SU-DHL-6 (cell line): ENCODE measurements at regions not wholly inside any gene's neighbourhood (a gene's known extent, or its start where the extent isn't known, plus 50 kb on each side); places are given as distances from the start of the nearest gene placed in this dataset.

Experiments
- H2AFZ ChIP-seq: fragments of 200-600 bp; sonication (generic); 2 replicates; pipeline ENCODE4 v1.6.1; 2014; ENCODE audit warnings: low read depth, mild to moderate bottlenecking, moderate library complexity, mixed read lengths, antibody characterized with exemption, low read length; ENCODE audit not compliant: severe bottlenecking
- H3F3A ChIP-seq: fragments of 200-600 bp; shearing (Covaris generic); 2 replicates; pipeline ENCODE4 v1.6.0; 2016; ENCODE audit warnings: antibody characterized with exemption, mild to moderate bottlenecking; ENCODE audit not compliant: insufficient read depth
- H3K27ac ChIP-seq: fragments of 200-600 bp; sonication (generic); 2 replicates; pipeline ENCODE4 v1.5.1; 2016; ENCODE audit warnings: low read depth, mild to moderate bottlenecking, low read length, moderate library complexity, mixed read lengths
- H3K27me3 ChIP-seq: fragments of 200-600 bp; sonication (generic), shearing (Covaris generic); 2 replicates; pipeline ENCODE4 v1.6.0; 2014; ENCODE audit warnings: mild to moderate bottlenecking, low read length
- H3K36me3 ChIP-seq: fragments of 200-600 bp; sonication (generic); 2 replicates; pipeline ENCODE4 v1.6.1; 2014; ENCODE audit warnings: mild to moderate bottlenecking, low read length, mixed read lengths
- H3K4me2 ChIP-seq: fragments of 300-600, 200-600 bp; shearing (Covaris generic), sonication (generic); 2 replicates; pipeline ENCODE4 v1.6.0; 2014; ENCODE audit warnings: low read length, low read depth, mild to moderate bottlenecking; ENCODE audit not compliant: poor library complexity, severe bottlenecking
- H3K4me3 ChIP-seq: fragments of 200-600 bp; sonication (generic); 2 replicates; pipeline ENCODE4 v1.5.1; 2014; ENCODE audit warnings: antibody characterized with exemption, low read length, mild to moderate bottlenecking, mixed read lengths; ENCODE audit not compliant: insufficient read depth, poor library complexity, severe bottlenecking
- H3K79me2 ChIP-seq: fragments of 200-600 bp; sonication (generic); 2 replicates; pipeline ENCODE4 v1.6.1; 2014; ENCODE audit warnings: mild to moderate bottlenecking, low read length, moderate library complexity; ENCODE audit not compliant: insufficient read depth
- H3K9ac ChIP-seq: fragments of 200-600 bp; sonication (generic); 2 replicates; pipeline ENCODE4 v1.7.0; 2014; ENCODE audit warnings: mild to moderate bottlenecking, low read length
- H3K9me2 ChIP-seq: fragments of 200-600 bp; sonication (generic); replicated peaks from 2 replicates; pipeline ENCODE4 v1.6.1; 2014; ENCODE audit warnings: low read length; ENCODE audit not compliant: insufficient read depth
- H3K9me3 ChIP-seq: fragments of 200-600 bp; sonication (generic); 2 replicates; pipeline ENCODE4 v1.6.1; 2014; ENCODE audit warnings: low read length, mixed read lengths; ENCODE audit not compliant: insufficient read depth
- H4K20me1 ChIP-seq: fragments of 200-600 bp; sonication (generic); 2 replicates; pipeline ENCODE4 v1.6.1; 2014; ENCODE audit warnings: low read depth, mild to moderate bottlenecking, antibody characterized with exemption, low read length, moderate library complexity, mixed read lengths
- CTCF ChIP-seq: fragments of 200-600 bp; sonication (generic); IDR thresholded peaks from one replicate; pipeline ENCODE4 v1.5.1; 2017; ENCODE audit warnings: antibody characterized with exemption, mild to moderate bottlenecking, low read length, moderate library complexity; ENCODE audit not compliant: insufficient read depth, poor library complexity, severe bottlenecking
- EZH2phosphoT487 ChIP-seq: fragments of 200-600 bp; sonication (generic), shearing (Covaris generic); conservative IDR thresholded peaks from 2 replicates; pipeline ENCODE4 v1.6.1; 2018; ENCODE audit warnings: mild to moderate bottlenecking, antibody characterized with exemption, low read length, moderate library complexity, mixed read lengths

GRCh38 chr5:126137891-126138280, 285.3 kb upstream of the GRAMD2B start:
- H3K4me2 ChIP-seq, result no peak overlapping the region
- H3K27ac ChIP-seq, result no peak overlapping the region
- H3K9me2 ChIP-seq, result no peaks in the 10 kb centered on the region
- H2AFZ ChIP-seq, result no peak overlapping the region
- H3K27me3 ChIP-seq, result no peaks in the 10 kb centered on the region
- H3K9me3 ChIP-seq, result no peaks in the 10 kb centered on the region
- H3K36me3 ChIP-seq, result no peaks in the 10 kb centered on the region
- no peak overlapping the region for H3K9ac ChIP-seq
- no peaks in the 10 kb centered on the region for H3F3A ChIP-seq
- H3K4me3 ChIP-seq, result no peak overlapping the region
- TF ChIP-seq CTCF (no peak), EZH2phosphoT487 (no peak)
- H3K79me2 ChIP-seq, result no peaks in the 10 kb centered on the region
- no peaks in the 10 kb centered on the region for H4K20me1 ChIP-seq

DNA sequence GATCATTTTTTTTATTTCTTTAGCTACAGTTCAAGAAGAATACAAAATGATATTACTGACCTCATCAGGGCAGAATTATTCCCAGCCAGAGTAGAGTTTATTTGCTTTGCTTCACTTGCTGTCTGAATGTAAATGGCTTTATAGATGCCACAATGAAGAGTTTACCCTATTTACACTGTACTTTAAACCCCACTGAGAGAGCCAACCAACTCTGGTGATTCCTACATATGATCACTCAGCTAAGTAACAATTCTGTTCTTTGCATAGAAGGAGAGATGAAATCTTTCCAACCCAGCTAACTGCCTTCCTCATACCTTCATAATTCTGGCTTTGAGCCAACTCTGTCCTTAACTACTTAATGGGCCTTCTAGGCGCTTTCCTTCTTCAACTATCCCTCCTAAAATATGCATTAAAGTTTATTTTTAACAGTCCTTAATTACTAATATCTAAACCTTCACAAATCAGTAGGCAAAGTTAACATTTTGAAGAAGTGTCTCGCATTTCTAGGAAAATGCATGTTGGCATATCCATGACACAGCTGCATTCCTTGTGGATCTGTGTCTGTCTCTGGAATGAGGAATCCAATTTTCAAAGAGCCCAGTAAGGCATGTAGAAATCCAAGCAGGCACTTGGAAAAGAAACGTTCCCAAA, 284.8 kb upstream of the GRAMD2B start:
- H3K9me2 ChIP-seq, result no peaks in the 10 kb centered on the region
- H3K4me2 ChIP-seq, result no peak overlapping the region
- H3K4me3 ChIP-seq, result no peak overlapping the region
- no peaks in the 10 kb centered on the region for H3K27me3 ChIP-seq
- H2AFZ ChIP-seq, result no peak overlapping the region
- no peaks in the 10 kb centered on the region for H4K20me1 ChIP-seq
- no peak overlapping the region for H3K27ac ChIP-seq
- H3F3A ChIP-seq, result no peaks in the 10 kb centered on the region
- H3K9ac ChIP-seq, result no peak overlapping the region
- H3K36me3 ChIP-seq, result no peaks in the 10 kb centered on the region
- H3K79me2 ChIP-seq, result no peaks in the 10 kb centered on the region
- TF ChIP-seq CTCF, result no peak
- no peak for TF ChIP-seq EZH2phosphoT487
- no peaks in the 10 kb centered on the region for H3K9me3 ChIP-seq

DNA sequence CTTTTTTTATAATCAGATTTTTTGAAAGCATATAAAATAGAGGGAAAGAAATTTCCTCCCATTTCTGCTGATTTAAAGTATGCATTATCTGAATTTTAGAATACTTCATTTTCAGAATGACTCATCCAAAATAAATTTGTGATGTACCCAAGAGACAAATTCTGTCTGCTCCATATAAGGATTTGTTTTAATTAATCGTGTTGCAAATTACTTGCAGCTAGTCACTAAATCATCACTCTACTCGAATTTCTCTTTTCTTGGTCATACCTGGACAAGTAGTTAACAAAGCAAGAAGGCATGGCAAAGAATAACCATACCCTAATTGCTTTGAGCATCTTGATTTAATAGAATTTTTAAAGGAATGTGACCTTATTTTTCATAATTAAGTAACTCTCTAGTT, 284.1 kb upstream of the GRAMD2B start:
- no peaks in the 10 kb centered on the region for H3F3A ChIP-seq
- H4K20me1 ChIP-seq, result no peaks in the 10 kb centered on the region
- no peak overlapping the region for H3K9ac ChIP-seq
- no peaks in the 10 kb centered on the region for H3K36me3 ChIP-seq
- H3K27ac ChIP-seq, result no peak overlapping the region
- no peaks in the 10 kb centered on the region for H3K9me2 ChIP-seq
- H2AFZ ChIP-seq, result no peak overlapping the region
- H3K4me2 ChIP-seq, result no peak overlapping the region
- no peaks in the 10 kb centered on the region for H3K9me3 ChIP-seq
- TF ChIP-seq EZH2phosphoT487 (no peak), CTCF (no peak)
- H3K4me3 ChIP-seq, result no peak overlapping the region
- H3K27me3 ChIP-seq, result no peaks in the 10 kb centered on the region
- no peaks in the 10 kb centered on the region for H3K79me2 ChIP-seq
